ENCODE measurements at regions not wholly inside any gene's neighbourhood (a gene's known extent, or its start where the extent isn't known, plus 50 kb on each side); places are given as distances from the start of the nearest gene placed in this dataset.
A peak's percentile ranks its signal among the peaks of the same experiment; 100 is the strongest.
"Not testable (repeated sequence)": the region's sequence is repeated elsewhere in the genome, so short reads cannot be mapped to it uniquely, and the experiment has no call there.

DNA sequence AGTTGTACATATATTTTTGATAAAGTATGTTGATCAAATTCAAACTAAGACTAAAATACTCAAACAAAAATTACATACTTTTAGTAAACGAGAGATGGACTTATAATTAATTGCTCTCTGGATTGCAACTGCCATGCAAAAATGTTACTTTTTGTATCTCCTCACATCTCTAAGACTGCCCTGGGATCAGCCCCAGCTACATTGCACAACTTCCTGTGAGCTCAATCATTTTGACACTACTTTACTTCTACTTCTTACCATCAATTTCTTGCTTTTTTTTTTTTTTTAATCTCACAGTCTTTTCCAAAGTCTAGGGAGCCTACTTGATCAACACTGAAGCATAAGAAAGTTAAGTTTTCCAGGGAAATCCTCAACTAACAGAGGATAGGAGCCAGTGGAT lies 506.0 kb upstream of the CDH10 start:
- DNase-seq, result no peak

DNA sequence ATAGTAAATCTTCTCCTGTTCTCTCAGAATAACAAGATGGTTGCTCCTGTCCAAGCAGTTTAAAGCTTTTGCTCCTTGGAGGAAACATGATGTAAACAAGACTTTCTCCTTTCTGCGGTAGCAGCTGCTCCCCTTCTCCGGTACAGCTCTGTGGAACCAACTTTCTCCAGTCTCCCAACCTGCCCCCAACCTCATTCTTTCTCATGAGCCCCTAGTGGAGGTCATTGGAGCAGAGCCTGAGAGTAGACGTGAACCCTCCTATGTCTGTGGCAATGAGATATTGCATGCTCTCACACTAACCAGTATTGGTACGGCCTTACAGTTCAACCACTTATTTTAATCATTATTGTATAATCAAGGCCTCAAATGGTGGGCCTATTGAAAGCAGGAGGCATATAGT lies 483.8 kb upstream of the CDH10 start:
- DNase-seq, result no peak

DNA sequence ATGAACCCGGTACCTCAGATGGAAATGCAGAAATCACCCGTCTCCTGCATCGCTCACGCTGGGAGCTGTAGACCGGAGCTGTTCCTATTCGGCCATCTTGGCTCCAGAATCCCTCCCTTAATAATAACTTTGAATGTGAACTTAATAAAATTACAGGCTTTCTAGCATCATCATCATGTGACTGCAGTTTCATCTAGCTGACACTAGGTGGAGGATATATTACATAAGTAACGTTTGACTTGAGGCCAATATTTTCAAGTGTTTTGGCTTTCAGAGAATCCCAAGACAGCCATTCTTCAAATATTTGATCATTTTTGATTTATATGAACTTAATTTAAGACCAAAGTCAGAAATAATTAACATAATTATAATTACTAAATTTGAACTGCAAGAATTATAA lies 474.9 kb upstream of the CDH10 start:
- DNase-seq, result peak; percentile 13 to 56

DNA sequence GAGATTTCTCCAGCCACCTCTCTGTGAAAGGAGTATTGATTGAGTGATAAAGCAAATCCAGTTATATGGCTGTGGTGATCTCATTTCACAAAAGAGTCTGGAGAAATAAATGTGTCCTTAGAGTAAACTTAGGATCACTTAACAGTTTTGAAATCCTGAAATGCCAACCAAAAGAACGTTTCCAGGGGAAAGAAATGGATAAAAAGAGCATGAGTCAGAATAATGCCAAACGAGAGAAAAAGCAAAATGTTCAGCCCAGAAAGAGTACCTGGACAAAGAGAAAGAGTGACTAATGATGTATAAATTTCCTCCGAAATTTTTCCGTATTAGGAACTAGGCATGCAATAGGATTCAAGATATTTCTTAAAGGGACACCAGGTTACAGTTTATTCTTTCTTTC lies 463.1 kb upstream of the CDH10 start:
- no peak for DNase-seq

DNA sequence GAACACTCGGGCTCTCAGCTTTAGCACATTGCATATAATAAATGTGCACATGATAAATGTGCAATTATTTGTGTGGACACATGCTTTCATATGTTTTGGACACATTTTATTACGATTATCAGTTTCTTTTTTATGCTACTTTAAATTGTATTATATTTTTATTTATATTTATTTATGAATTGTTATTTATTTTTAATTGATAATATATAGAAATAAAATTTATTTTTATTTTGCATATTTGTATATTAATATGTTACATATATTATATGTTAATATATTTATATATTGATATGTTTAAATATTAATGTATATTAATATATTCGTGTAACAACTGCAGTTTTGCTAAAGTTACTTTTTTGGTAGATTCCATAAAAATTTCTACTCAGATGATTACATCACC lies 454.8 kb upstream of the CDH10 start:
- no peak for DNase-seq

DNA sequence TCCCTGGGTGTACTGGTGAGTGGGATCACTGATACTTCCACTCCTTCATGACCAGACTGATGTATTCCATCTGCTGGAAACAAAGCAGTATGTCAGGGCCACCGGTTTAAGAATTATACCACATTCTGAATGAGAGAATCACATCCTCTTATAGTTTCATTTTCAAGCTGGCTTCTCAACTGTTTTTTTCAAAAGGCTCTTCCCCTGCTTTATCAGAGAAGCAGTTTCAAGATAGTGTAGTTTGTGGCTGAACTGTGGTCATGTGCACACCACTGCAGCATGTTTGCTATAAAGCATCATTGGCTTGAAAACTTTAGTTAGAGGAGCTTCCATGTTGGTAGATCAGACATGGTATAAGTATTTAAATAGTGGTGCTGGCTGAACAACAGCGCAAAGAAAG lies 450.5 kb upstream of the CDH10 start:
- no peak for DNase-seq

DNA sequence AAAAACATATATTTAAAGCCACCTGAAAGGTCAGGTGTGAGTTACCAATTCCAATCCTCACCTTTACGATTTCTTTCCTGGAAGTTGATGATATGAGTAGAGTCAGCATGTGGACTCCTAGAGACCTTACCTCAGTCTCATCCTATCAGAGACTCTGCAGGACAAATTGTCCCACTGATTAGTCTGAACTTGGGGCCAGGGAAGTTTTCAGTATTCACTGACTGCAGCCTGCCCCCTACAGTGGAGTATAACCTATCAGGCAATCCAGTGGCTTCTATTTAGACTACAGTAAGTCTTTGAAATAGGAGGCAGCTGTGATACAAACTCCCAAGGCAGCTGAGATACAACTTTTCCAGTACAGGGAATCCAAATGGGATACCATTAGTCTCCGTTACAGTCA lies 449.4 kb upstream of the CDH10 start:
- no peak for DNase-seq

DNA sequence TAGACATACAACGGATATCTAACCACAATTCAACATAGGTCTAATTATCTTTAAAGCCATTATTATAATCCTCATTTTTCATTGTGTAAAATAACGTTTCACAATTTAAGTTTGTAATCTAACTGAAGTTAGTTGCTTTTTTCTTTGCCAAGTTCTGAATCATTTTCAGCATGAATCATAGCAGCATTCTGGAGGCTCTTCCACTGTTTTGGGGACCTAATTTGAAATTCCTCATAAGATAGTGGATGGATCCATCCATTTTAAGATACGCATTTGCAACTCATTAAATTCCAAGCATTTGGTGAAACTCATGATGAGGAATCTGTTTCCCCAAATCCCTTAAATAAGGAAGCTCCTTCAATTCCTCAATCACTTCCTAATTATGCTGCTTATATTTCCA lies 447.1 kb upstream of the CDH10 start:
- DNase-seq, result no peak

DNA sequence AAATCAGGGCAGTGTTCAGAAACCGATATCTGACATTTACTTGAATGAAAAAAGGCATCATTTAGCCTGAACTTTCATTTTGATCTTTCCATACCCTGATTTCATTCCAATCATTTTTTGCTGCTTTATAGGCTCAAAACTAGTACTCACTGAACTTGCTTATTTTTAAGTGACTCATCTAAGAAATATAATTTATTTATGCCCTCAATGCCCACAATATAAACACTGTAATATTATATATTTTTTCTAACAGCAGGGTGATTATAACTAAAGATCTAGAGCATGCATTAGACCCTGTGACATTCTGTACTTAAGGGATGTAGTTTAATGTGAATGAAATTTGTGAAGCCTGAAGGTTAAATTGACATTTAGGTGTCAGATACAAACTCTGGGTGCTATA lies 446.1 kb upstream of the CDH10 start:
- no peak for DNase-seq

DNA sequence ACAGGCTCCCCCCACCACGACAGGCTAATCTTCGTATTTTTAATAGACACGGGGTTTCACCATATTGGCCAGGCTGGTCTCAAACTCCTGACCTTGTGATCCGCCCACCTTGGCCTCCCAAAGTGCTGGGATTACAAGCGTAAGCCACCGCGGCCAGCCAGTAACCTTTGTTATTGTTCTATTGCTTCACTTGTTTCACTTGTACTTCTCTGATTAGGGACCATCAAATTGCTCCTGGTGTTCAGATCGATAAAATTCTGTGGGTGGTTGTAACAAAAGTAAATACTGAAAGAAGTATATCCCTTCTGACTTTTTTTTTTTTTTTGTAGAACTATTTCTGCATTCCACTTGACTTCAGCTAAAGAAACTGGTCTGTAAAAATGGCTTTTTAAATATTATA lies 445.5 kb upstream of the CDH10 start:
- DNase-seq, result no peak

DNA sequence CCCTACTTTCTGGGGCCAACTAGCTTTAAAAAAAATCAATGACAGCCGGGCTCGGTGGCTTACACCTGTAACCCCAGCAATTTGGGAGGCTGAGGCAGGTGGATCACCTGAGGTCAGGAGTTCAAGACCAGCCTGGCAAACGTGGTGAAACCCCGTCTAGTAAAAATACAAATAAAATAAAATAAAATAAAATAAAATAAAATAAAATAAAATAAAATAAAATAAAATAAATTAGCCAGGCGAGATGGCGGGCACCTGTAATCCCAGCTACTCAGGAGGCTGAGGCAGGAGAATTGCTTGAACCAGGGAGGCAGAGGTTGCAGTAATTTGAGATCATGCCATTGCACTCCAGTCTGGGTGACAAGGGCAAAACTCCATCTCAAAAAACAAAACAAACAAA lies 443.9 kb upstream of the CDH10 start:
- not testable (repeated sequence) for DNase-seq

DNA sequence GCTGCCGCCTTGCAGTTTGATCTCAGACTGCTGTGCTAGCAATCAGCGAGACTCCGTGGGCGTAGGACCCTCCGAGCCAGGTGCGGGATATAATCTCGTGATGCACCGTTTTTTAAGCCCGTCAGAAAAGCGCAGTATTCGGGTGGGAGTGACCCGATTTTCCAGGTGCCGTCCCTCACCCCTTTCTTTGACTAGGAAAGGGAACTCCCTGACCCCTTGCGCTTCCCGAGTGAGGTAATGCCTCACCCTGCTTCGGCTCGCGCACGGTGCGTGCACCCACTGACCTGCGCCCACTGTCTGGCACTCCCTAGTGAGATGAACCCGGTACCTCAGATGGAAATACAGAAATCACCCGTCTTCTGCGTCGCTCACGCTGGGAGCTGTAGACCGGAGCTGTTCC lies 438.5 kb upstream of the CDH10 start:
- not testable (repeated sequence) for DNase-seq

DNA sequence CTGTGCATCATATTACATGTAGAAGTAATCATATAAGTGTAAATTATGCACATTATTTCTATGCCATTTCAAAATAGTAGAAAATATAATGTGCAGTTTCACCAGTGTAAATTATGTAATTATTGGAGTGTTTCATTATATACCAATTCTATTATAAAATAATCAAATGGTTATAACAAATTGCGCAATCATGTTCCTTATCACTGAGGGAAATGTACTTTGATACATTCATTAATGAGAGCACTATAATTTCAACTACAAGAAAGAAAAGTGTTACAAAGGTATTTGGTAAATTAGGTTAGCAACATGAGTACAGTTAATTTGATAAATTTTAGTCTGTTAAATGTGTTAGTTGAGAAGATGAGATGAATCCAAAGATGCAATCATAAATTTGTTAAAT lies 421.5 kb upstream of the CDH10 start:
- DNase-seq, result no peak

DNA sequence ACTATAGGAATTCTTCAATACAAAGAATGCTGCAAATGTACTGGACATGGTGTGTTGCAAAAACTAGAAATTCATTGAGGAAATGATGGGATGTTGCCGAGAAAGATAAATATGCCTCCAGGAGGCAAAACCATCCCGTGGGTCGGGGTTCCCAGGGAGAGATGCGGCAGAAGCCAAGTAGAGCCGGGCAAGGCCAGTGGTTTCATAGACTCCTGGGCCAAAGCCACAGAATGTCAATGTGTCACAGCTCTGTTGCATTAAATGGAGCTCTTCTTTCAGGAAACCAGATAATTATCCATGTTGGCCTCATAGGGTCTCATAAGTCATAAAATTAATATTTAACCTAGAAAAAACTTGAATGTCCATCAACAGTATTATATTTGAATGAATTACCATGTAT lies 419.5 kb upstream of the CDH10 start:
- DNase-seq, result no peak

DNA sequence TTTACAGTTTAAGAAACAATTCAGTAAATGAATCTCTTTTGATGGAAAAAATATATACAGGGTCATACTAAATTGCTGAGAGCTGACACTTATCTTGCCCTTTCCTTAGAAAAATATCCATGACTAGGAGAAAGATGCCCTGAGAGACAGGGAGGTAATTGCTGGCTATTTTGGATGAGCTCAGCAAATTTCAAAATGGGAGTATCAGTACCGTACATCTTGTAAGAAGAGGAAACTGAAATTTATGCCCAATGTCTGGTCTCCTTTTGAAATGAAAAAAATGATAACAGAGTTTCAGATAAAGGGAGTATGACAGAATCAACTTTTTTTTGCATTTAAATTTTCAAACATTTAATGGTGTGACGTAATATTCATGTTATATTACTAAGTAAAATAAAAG lies 415.8 kb upstream of the CDH10 start:
- no peak for DNase-seq

DNA sequence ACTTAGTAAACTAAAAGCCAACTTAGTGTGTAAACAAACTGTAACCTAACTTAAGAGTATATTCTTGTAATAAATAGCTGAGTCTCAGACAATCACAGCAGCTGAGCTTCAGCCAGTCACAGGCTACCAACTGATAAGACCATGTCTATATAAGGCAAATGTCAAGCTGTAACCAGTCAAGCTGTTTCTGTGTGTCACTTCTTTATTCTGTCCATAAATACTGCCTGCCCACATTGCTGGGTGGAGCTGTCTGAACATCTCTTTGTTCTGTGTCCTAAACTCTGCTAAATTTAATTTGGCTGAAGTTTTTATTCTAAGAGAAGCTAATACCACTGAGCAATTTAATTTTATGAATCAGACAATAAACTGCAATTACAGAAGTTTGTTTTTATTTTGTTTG lies 412.1 kb upstream of the CDH10 start:
- no peak for DNase-seq

DNA sequence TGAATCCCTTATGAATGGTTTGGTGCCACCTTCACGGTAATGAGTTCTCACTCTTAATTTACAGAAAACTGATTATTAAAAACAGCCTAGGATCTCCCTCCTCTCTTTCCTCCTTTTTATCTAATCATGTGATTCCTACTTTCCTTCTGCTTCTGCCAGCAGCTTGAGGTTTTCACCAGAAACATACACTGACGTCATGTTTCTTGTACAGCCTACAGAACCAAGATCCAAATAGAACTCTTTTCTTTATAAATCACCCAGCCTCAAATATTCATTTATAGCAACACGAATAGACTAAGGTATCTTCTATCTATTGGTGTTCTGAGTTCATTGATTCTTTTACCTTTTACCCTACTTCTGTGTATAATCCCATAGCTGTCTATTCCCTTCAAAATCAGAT lies 388.9 kb upstream of the CDH10 start:
- no peak for DNase-seq

DNA sequence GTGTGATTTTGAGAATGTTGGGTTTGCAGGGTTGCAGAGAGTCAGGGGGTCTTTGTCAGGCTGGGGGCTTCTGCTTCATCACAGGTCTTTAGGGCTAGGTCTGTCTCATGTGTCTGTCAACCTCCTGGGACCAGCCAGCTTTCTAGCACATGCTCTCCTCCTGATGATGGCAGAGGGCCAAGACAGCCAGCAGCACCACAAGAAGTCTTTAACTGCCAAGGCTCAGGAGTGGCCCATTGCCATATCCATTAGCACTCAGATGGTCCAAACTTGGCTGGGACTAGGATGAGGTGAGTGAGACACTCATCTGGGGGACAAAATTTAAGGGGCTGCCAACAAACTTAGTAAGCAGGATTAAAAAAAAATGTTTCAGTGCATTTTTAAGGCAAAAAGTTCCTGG lies 384.2 kb upstream of the CDH10 start:
- peak; percentile 17 to 63 for DNase-seq

DNA sequence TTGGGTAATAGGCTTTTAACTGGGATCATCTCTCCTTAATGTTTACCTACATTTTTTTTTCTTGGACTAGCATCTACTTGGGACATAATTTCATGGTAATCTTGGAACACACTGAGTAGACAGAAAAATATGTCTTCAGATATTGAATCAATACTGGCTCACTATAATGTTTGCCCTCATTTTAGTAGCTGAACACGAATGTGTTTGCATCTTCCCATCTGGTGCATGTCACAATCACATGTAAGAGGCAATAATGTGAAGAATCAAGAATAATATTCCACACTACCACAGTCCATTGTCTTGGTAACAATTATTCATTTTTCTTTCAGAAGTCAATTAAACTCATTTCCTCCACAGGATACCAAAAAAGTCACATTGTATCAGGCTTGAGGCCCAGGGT lies 382.7 kb upstream of the CDH10 start:
- no peak for DNase-seq

DNA sequence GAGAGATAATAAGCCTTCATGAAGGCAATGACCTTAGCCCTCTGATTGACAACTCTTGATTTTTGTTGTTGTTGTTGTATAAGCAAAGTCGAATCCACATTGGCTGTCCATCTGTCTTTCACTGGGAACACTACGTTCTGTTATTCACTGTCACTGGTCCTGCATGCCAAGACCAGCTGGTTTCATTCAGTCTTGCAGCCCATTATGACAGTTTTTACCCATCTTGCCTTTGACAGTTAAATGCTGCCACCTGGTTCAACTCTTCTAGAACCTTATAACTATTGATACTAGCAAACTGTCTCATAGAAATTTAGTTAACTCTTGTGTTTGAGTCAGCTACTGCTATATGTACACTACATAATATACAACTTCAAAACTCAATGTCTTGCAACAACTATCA lies 382.3 kb upstream of the CDH10 start:
- no peak for DNase-seq

DNA sequence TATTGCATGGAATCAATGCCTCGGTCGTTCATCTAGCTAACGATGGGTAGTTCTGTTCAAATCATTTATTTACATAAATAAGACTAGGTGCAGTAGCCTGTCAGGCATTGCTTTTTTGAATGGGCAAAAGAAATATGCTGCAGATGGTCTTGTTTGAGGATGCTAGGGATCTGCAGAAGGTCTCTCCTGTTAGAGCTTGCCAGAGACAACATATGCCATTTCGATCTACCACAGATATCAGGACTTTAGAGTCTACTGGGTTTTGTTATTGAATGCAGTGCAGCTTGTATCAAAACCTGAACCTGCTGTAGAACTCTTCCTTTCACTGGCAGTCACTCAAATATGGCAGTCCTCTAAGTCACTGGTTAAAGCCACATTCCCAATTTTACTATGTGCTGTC lies 381.1 kb upstream of the CDH10 start:
- no peak for DNase-seq

DNA sequence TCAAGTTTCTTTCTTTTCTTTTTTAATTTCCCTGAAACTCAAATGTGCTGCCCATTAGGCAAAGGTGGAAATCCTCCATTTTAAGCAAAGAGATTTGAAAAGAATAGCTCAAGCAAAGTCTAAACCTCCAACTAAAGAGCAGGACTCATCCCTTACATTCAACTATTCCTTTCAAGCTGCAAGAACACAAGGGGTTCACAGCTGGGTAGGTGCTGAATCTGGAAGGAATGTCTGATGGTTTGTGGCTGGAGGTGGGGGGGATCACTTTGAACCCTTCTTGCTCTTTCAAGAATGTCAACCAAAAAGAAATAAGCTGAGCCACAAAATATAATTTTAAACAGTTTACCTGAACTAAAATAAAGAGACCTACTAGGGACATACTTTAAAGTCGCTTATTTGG lies 375.7 kb upstream of the CDH10 start:
- DNase-seq, result no peak

DNA sequence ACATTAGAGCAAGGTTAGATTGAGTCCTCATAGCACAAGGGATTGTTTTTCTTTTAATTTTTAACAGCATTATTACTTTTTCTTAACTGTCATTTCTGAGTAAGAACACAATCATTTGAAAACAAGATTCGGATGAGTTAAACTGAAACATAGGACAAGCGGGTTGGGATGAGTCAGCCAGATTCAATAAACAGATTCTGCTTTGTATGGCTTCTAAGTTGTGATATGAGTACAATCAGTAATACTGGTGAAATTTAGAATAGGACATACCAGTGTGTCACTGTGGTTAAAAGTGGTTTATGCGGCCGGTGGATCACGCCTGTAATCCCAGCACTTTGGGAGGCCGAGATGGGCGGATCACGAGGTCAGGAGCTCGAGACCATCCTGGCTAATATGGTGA lies 364.3 kb upstream of the CDH10 start:
- no peak for DNase-seq

DNA sequence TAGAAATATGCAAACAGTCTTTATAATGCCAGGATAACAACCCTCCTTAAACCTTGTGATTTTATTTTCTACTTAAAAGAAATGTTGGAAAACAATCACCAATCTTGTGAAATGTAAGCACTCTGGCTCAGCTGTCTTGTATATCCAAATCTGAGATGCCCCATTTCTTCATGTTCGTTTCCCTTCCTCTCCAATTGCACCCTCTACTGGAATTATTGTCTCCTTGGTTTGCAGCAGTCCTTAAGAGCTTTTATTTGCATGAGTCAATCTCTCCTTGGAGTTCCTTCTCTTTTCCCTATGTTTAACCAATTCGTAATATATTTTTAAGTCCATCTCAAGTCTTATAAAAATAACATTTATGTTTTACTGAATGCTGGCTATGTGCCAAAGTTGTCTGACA lies 362.0 kb upstream of the CDH10 start:
- peak; percentile 80 to 84 for DNase-seq

DNA sequence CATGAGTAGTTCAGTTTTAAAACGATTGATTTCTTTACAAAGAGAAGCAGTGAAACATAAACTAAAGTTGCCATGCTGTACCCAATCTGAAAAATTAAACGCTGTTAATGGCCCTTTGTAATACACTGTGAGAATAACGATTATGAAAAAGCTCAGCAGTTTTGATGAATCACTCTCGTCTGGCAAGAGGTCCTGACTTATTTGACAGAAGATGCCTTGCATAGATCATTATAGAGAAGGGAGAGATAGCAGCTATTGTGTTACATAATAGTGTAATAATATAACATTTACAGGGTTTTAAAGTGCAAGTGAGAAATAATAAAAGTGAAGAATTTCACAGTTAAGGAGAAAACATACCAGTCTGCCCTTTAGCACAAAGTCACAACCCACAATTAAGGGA lies 361.5 kb upstream of the CDH10 start:
- no peak for DNase-seq

DNA sequence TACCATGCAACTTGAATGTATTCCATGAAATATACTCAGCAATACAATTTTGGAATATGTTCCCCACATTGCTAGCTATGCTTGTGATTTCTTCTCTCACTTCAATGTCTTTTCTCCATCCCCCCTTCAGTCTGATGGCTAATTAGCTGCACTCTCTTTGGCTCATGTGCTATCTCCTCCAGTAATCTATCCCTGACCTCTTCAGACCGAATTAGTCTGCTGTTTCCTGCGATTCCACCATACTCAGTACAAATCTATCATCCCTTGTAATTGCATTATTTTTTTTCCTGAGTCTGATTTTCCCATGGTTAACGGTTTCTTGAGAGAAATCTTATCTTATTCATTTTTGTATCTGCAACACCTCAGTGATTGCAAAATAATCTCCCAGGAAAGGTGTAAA lies 360.7 kb upstream of the CDH10 start:
- peak; percentile 15 to 53 for DNase-seq

DNA sequence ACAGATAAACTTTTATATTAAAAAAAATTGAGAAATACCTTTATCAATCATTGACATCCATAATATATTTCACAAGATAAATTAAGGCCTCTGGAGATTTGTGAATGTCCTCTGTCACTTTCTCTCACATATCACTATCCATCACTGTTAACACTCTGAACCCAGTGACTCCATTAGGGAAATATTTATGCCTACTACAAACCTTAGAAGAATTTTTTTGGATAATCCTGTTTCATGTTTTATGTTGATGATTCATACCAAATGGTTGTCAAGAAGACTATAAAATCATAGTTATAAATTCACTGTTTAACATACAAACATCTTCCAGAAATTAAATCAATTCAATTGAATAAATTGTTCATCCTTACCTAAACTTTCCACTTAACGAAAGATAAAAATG lies 357.6 kb upstream of the CDH10 start:
- DNase-seq, result no peak

All from NCI-H524 (cell line).